ENCODE measurements at regions not wholly inside any gene's neighbourhood (a gene's known extent, or its start where the extent isn't known, plus 50 kb on each side); places are given as distances from the start of the nearest gene placed in this dataset.

DNA sequence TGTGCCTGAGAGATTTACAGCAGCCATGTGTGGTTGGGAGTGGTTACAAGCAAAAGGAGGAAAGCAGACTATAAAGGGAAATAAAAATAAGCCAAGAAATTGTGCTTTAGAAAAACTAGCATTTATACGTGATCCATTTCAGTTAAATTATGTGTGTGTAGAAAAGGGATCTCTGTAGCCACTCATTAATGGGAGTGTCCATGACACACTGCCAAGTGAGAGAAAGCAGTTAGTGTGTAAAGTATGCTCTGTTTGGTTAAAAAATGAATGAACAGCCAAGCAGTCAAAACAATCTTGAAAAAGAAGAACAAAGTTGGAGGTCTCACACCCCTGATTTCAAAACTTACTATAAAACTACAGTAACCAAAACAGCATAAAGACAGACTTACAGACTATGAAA, 67.9 kb upstream of the GGTLC1 start:
- no peak for DNase-seq (ENCODE audit: extremely low read depth in 1 of 4, low spot score in 3 of 4)
- no TSS peak for BruUV-seq (replicated peaks)
- in situ Hi-C loops (cut with MboI): no loop called here
- WGBS (ENCODE audit: insufficient coverage, low coverage, missing lambda C conversion rate): 0% methylated on average over 1 of the region's 1 CpG
- Histone ChIP-seq H3K79me2 (ENCODE audit: control insufficient read depth, insufficient read depth, low read length) (no peaks in the 10 kb centered on the region), H2AFZ (ENCODE audit: low read depth, low read length) (no peak overlapping the region), H3K9me3 (replicated peaks; ENCODE audit: control insufficient read depth, insufficient read depth, low read depth, low read length) (no peaks in the 10 kb centered on the region), H4K20me1 (replicated peaks; ENCODE audit: control insufficient read depth, insufficient read depth, low read length) (no peaks in the 10 kb centered on the region), H3K36me3 (ENCODE audit: control insufficient read depth, insufficient read depth, low read length) (no peaks in the 10 kb centered on the region), H3K4me1 (replicated peaks in 1 of 2; ENCODE audit: control insufficient read depth in 2 of 2, insufficient read depth in 2 of 2, low read length in 2 of 2) (no peaks in the 10 kb centered on the region), H3K9ac (ENCODE audit: insufficient read depth in 1 of 2, low read depth in 2 of 2, low read length in 2 of 2) (no peak overlapping the region), H3K9me1 (ENCODE audit: control insufficient read depth, insufficient read depth, low read length) (no peaks in the 10 kb centered on the region), H3K4me2 (ENCODE audit: insufficient read depth, low read length) (no peak overlapping the region), H3K4me3 (no peak overlapping the region), H3K27ac (ENCODE audit: extremely low read depth, low read depth, low read length) (no peak overlapping the region), H3K27me3 (ENCODE audit: control insufficient read depth in 2 of 2, insufficient read depth in 2 of 2, low read length in 2 of 2) (no peaks in the 10 kb centered on the region; a peak in 1 of 5 replicates)
- CTCF ChIA-PET (ENCODE audit: low intra/inter-chr PET ratio): no interaction called here
- no peak for ATAC-seq
- intact Hi-C loops (cut with micrococcal nuclease): no loop called here
- POLR2A ChIA-PET: no interaction called here
- FAIRE-seq: no peak
- TF ChIP-seq, protein P1, sequence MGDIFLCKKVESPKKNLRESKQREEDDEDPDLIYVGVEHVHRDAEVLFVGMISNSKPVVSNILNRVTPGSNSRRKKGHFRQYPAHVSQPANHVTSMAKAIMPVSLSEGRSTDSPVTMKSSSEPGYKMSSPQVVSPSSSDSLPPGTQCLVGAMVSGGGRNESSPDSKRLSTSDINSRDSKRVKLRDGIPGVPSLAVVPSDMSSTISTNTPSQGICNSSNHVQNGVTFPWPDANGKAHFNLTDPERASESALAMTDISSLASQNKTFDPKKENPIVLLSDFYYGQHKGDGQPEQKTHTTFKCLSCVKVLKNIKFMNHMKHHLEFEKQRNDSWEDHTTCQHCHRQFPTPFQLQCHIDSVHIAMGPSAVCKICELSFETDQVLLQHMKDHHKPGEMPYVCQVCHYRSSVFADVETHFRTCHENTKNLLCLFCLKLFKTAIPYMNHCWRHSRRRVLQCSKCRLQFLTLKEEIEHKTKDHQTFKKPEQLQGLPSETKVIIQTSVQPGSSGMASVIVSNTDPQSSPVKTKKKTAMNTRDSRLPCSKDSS (IDR thresholded peaks at IDR 0.05; ENCODE audit: low read depth, partially characterized antibody): no peak
- TF ChIP-seq MED1 (CRISPR knock-in tag; IDR thresholded peaks at IDR 0.05; ENCODE audit: borderline replicate concordance) (no peak), ZNF133 (CRISPR knock-in tag; IDR thresholded peaks at IDR 0.05) (no peak), MCM7 (IDR thresholded peaks at IDR 0.05) (no peak), YBX1 (IDR thresholded peaks at IDR 0.05) (no peak), ZNF311 (CRISPR knock-in tag; IDR thresholded peaks at IDR 0.05) (no peak), SIRT6 (IDR thresholded peaks at IDR 0.05; ENCODE audit: low read depth, low read length) (no peak), HLTF (IDR thresholded peaks at IDR 0.05) (no peak), SIN3A (IDR thresholded peaks at IDR 0.05; ENCODE audit: borderline replicate concordance in 2 of 2, control insufficient read depth in 1 of 2, low read depth in 2 of 2, low read length in 2 of 2) (no peak), CBX5 (IDR thresholded peaks at IDR 0.05; ENCODE audit: borderline replicate concordance, low read depth) (no peak), HNRNPUL1 (IDR thresholded peaks at IDR 0.05; ENCODE audit: low read length) (no peak)
- TF ChIP-seq, protein P2, sequence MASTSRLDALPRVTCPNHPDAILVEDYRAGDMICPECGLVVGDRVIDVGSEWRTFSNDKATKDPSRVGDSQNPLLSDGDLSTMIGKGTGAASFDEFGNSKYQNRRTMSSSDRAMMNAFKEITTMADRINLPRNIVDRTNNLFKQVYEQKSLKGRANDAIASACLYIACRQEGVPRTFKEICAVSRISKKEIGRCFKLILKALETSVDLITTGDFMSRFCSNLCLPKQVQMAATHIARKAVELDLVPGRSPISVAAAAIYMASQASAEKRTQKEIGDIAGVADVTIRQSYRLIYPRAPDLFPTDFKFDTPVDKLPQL (IDR thresholded peaks at IDR 0.05; ENCODE audit: extremely low read depth, insufficient read length): no peak
- TF ChIP-seq, protein P3, sequence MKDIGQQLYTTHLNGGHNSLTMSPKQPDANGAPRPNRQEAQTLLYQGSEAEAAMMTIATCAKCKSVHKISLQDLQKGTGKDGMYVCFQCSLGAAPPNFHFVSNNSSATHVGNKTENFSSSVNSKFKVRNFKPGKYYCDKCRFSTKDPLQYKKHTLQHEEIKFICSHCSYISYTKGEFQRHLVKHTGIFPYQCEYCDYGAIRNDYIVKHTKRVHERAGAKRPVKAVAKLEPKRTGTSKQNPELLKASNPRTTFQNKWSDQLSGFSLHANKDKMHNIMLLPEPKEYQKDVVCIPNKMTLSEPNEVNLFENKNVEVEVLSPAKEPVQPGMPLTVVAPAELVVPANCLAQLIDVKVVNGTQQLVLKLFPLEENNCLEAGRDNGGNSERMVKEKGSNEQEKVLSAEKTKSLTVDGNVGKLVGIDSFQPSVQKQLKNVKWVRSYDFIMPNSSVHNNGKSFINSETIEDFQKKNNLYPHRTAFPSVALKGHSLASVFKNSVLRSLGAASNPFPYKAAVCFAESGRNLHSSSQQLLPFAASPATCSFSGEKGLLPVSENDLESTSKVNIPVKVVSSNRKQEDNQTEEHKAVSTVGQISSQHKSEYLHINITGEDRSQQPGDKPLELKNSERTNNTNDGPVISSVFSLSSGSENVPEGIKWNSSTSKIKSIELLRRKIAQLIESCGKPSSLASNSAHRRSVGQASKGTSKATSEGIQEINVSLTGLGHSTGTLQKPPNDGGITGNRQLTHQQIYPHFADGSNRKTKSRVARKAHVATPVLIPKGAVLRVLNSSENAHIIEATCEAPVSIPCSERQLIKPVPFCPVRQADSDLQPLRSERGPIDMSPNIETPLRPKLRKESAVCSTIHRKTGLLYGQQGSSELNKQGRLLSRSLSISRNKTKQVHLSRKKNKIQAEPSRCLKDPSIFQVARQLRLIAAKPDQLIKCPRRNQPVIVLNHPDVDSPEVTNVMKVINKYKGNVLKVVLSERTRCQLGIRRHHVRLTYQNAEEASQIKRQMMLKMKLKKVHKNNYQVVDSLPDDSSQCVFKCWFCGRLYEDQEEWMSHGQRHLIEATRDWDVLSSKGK (CRISPR knock-in tag; IDR thresholded peaks at IDR 0.05): no peak
- TF ChIP-seq, protein P4, sequence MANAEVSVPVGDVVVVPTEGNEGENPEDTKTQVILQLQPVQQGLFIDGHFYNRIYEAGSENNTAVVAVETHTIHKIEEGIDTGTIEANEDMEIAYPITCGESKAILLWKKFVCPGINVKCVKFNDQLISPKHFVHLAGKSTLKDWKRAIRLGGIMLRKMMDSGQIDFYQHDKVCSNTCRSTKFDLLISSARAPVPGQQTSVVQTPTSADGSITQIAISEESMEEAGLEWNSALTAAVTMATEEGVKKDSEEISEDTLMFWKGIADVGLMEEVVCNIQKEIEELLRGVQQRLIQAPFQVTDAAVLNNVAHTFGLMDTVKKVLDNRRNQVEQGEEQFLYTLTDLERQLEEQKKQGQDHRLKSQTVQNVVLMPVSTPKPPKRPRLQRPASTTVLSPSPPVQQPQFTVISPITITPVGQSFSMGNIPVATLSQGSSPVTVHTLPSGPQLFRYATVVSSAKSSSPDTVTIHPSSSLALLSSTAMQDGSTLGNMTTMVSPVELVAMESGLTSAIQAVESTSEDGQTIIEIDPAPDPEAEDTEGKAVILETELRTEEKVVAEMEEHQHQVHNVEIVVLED (CRISPR knock-in tag; IDR thresholded peaks at IDR 0.05): no peak

All from K562 (cell line).